ENCODE measurements at regions not wholly inside any gene's neighbourhood (a gene's known extent, or its start where the extent isn't known, plus 50 kb on each side); places are given as distances from the start of the nearest gene placed in this dataset.

DNA sequence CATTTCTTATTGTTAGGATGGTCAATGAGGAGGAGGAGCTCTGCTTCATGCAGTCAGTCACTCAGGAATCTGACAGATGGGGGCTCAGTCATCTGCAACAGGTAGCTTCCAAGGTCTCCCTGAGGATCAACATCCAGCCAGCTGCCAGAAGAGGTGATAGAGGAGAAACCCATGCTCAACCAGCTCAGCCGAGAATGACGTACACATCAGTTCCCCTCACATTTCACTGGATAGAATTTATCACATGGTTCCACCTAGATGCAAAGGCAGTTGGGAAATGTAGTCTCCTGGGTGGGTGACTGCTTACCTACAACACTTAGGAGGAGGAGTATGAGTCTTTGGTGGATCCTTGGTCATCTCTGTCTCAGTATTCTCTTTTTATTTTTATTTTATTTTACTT is 144.5 kb downstream of the CEBPB start:
- Histone ChIP-seq H3F3A (ENCODE audit: insufficient read depth, low read length) (peaks cover 10% of the 10 kb centered on the region), H3K9me2 (replicated peaks; ENCODE audit: insufficient read depth, low read length) (no peaks in the 10 kb centered on the region), H3K27ac (ENCODE audit: low read length) (no peak overlapping the region), H2AFZ (ENCODE audit: low read length) (no peak overlapping the region), H3K79me2 (ENCODE audit: low read length) (no peaks in the 10 kb centered on the region), H3K9me3 (replicated peaks; ENCODE audit: insufficient read depth, low read length) (no peaks in the 10 kb centered on the region), H3K4me3 (ENCODE audit: low read length) (no peak overlapping the region), H3K36me3 (replicated peaks; ENCODE audit: insufficient read depth, low read length) (no peaks in the 10 kb centered on the region), H4K20me1 (ENCODE audit: insufficient read depth, low read length) (no peaks in the 10 kb centered on the region), H3K27me3 (replicated peaks; ENCODE audit: insufficient read depth, low read length) (peaks cover 51% of the 10 kb centered on the region), H3K4me2 (ENCODE audit: low read depth, low read length) (no peak overlapping the region), H3K4me1 (ENCODE audit: low read length) (peaks cover 18% of the 10 kb centered on the region), H3K9ac (ENCODE audit: low read length) (no peak overlapping the region)
- TF ChIP-seq EZH2 (optimal IDR thresholded peaks at IDR 0.05; ENCODE audit: low read depth, low read length), result no peak
- no peak for TF ChIP-seq CTCF (IDR thresholded peaks at IDR 0.05; ENCODE audit: low read length)
- no peak for TF ChIP-seq EZH2phosphoT487 (IDR thresholded peaks at IDR 0.05; ENCODE audit: low read length)
- DNase-seq, result no peak

GRCh38 chr20:50335866-50336265 is 145.2 kb downstream of the CEBPB start:
- no peak overlapping the region for H2AFZ ChIP-seq (ENCODE audit: low read length)
- no peaks in the 10 kb centered on the region for H4K20me1 ChIP-seq (ENCODE audit: insufficient read depth, low read length)
- no peaks in the 10 kb centered on the region for H3K9me3 ChIP-seq (replicated peaks; ENCODE audit: insufficient read depth, low read length)
- TF ChIP-seq EZH2 (optimal IDR thresholded peaks at IDR 0.05; ENCODE audit: low read depth, low read length) (no peak), EZH2phosphoT487 (IDR thresholded peaks at IDR 0.05; ENCODE audit: low read length) (no peak), CTCF (IDR thresholded peaks at IDR 0.05; ENCODE audit: low read length) (no peak)
- no peak overlapping the region for H3K9ac ChIP-seq (ENCODE audit: low read length)
- H3K27me3 ChIP-seq (replicated peaks; ENCODE audit: insufficient read depth, low read length), result peaks cover 55% of the 10 kb centered on the region
- H3K4me1 ChIP-seq (ENCODE audit: low read length), result peaks cover 18% of the 10 kb centered on the region
- no peak overlapping the region for H3K4me3 ChIP-seq (ENCODE audit: low read length)
- no peak for DNase-seq
- H3K79me2 ChIP-seq (ENCODE audit: low read length), result no peaks in the 10 kb centered on the region
- H3F3A ChIP-seq (ENCODE audit: insufficient read depth, low read length), result peaks cover 10% of the 10 kb centered on the region
- H3K4me2 ChIP-seq (ENCODE audit: low read depth, low read length), result no peak overlapping the region
- no peak overlapping the region for H3K27ac ChIP-seq (ENCODE audit: low read length)
- H3K9me2 ChIP-seq (replicated peaks; ENCODE audit: insufficient read depth, low read length), result no peaks in the 10 kb centered on the region
- no peaks in the 10 kb centered on the region for H3K36me3 ChIP-seq (replicated peaks; ENCODE audit: insufficient read depth, low read length)

DNA sequence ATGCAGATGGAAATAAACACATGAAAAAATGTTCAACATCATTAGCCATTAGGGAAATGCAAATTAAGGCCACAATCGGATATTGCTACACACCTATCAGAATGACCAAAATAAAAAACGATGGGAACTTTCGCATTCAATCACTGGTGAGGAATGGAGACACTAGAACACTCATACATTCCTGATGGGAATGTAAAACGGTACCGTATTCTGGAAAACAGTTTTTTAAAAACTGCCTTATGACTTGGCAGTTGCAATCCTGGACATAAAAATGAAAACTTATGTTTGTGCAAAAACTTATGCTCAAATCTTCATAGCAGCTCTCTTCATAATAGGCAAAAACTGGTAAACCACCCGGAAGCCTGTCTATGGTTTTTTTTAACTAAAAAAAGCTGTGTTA is 146.0 kb downstream of the CEBPB start:
- Histone ChIP-seq H3K9ac (ENCODE audit: low read length) (no peak overlapping the region), H2AFZ (ENCODE audit: low read length) (no peak overlapping the region), H3K9me2 (replicated peaks; ENCODE audit: insufficient read depth, low read length) (no peaks in the 10 kb centered on the region), H3K27ac (ENCODE audit: low read length) (no peak overlapping the region), H3K9me3 (replicated peaks; ENCODE audit: insufficient read depth, low read length) (no peaks in the 10 kb centered on the region), H3K4me2 (ENCODE audit: low read depth, low read length) (no peak overlapping the region), H3K4me1 (ENCODE audit: low read length) (peaks cover 18% of the 10 kb centered on the region), H3K36me3 (replicated peaks; ENCODE audit: insufficient read depth, low read length) (no peaks in the 10 kb centered on the region), H4K20me1 (ENCODE audit: insufficient read depth, low read length) (no peaks in the 10 kb centered on the region), H3K27me3 (replicated peaks; ENCODE audit: insufficient read depth, low read length) (peaks cover 55% of the 10 kb centered on the region), H3K4me3 (ENCODE audit: low read length) (no peak overlapping the region), H3F3A (ENCODE audit: insufficient read depth, low read length) (peaks cover 10% of the 10 kb centered on the region), H3K79me2 (ENCODE audit: low read length) (no peaks in the 10 kb centered on the region)
- TF ChIP-seq EZH2 (optimal IDR thresholded peaks at IDR 0.05; ENCODE audit: low read depth, low read length) (no peak), EZH2phosphoT487 (IDR thresholded peaks at IDR 0.05; ENCODE audit: low read length) (no peak), CTCF (IDR thresholded peaks at IDR 0.05; ENCODE audit: low read length) (no peak)
- DNase-seq, result no peak
